ENCODE measurements at regions not wholly inside any gene's neighbourhood (a gene's known extent, or its start where the extent isn't known, plus 50 kb on each side); places are given as distances from the start of the nearest gene placed in this dataset.
A peak's percentile ranks its signal among the peaks of the same experiment; 100 is the strongest.

DNA sequence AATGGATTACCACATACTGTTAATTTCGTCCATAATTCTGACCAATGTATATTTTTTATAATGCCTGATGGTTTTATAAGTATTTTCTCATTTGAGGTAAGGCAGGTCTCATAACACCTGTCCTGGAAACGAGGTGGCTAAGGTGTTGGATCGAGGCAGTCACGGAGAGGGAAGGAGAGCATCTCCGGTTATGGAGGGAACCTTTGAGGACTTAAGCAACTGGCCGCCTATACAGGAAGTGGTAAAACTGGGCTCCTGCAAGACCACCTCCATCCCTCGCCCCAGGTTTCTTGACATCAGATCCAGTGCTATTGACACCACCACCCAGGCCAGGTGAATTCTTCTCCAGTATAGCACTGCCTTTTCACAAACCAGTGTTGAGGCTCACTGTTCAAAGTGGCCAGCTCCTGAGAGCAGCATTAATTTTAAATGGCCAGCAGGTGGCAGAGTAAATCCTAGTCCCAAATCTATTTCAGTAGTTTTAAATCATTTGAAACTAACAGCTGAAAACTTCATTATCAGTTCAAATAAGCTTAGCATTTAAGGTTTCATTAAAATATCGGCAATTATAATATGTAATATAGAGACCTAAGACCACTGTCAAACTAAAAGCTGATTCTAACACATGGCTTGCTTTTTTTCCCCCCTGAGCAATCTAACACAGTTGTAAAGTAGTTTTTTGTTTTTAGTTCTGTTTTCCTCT, 100.8 kb downstream of the PPM1A start:
- Histone ChIP-seq H3K9ac (ENCODE audit: low read depth in 2 of 2, low read length in 2 of 2) (no peak overlapping the region), H3K9me3 (no peaks in the 10 kb centered on the region), H3K4me1 (no peaks in the 10 kb centered on the region), H3K27me3 (no peaks in the 10 kb centered on the region), H3K4me3 (no peak overlapping the region), H3K27ac (no peak overlapping the region), H3K36me3 (no peaks in the 10 kb centered on the region)
- peak; percentile 24 for DNase-seq
- TF ChIP-seq, protein P1, sequence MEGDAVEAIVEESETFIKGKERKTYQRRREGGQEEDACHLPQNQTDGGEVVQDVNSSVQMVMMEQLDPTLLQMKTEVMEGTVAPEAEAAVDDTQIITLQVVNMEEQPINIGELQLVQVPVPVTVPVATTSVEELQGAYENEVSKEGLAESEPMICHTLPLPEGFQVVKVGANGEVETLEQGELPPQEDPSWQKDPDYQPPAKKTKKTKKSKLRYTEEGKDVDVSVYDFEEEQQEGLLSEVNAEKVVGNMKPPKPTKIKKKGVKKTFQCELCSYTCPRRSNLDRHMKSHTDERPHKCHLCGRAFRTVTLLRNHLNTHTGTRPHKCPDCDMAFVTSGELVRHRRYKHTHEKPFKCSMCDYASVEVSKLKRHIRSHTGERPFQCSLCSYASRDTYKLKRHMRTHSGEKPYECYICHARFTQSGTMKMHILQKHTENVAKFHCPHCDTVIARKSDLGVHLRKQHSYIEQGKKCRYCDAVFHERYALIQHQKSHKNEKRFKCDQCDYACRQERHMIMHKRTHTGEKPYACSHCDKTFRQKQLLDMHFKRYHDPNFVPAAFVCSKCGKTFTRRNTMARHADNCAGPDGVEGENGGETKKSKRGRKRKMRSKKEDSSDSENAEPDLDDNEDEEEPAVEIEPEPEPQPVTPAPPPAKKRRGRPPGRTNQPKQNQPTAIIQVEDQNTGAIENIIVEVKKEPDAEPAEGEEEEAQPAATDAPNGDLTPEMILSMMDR (IDR thresholded peaks at IDR 0.05) = peak; percentile 49
- intact Hi-C loops (cut with DNase I) = loop anchor here (5.0 kb wide), 2 partner anchors 212 to 902 kb away; no protein-coding TSS in a partner anchor

DNA sequence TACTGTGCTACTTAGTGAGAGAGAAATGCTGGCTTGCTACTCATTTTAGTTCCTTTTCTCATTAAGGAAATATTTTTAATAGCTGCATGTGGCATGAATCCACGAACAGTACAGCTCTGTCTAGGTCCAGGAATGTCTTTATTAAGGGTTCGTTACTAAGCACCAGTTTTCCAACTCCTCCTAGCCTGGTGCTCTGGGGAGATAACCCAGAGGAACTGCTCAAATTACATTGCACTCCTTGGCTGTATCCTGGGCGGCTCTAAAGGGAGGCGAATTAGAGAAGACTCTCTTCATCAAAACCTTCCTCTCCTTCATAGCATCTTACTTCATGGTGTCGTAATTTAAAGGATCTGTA, 101.3 kb downstream of the PPM1A start:
- H3K27ac ChIP-seq = no peak overlapping the region
- DNase-seq = no peak
- H3K36me3 ChIP-seq = no peaks in the 10 kb centered on the region
- no peak overlapping the region for H3K4me3 ChIP-seq
- TF ChIP-seq, protein P1 (IDR thresholded peaks at IDR 0.05) = no peak
- intact Hi-C loops (cut with DNase I) = loop anchor here (5.0 kb wide), 2 partner anchors 212 to 902 kb away; no protein-coding TSS in a partner anchor
- H3K9ac ChIP-seq (ENCODE audit: low read depth in 2 of 2, low read length in 2 of 2) = no peak overlapping the region
- H3K4me1 ChIP-seq = no peaks in the 10 kb centered on the region
- no peaks in the 10 kb centered on the region for H3K9me3 ChIP-seq
- H3K27me3 ChIP-seq = no peaks in the 10 kb centered on the region

DNA sequence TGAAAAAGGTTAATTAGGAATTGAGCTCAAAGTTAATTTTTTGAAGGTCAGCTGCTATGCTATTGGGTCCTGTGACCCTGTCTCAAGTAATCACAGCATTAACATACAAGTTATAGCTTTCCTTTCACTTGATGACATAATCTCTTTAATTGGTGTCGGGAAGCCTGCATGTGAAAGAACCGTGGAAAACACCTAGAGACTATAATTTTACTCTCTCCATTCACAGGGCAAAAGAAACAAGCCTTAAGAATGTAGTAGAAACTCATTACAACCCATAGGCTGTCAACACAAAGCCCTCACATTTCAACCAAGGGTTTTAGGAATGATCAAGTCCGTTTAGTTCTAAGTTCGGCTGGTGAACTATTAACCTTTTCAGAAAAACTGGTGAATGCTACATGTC, 104.4 kb downstream of the PPM1A start:
- Histone ChIP-seq H3K4me3 (no peak overlapping the region), H3K36me3 (no peaks in the 10 kb centered on the region), H3K9me3 (no peaks in the 10 kb centered on the region), H3K4me1 (no peaks in the 10 kb centered on the region), H3K27me3 (no peaks in the 10 kb centered on the region), H3K27ac (no peak overlapping the region), H3K9ac (ENCODE audit: low read depth in 2 of 2, low read length in 2 of 2) (no peak overlapping the region)
- intact Hi-C loops (cut with DNase I) = loop anchor here (5.0 kb wide), 2 partner anchors 209 to 899 kb away; no protein-coding TSS in a partner anchor
- DNase-seq = no peak
- TF ChIP-seq, protein P1 (IDR thresholded peaks at IDR 0.05) = no peak

DNA sequence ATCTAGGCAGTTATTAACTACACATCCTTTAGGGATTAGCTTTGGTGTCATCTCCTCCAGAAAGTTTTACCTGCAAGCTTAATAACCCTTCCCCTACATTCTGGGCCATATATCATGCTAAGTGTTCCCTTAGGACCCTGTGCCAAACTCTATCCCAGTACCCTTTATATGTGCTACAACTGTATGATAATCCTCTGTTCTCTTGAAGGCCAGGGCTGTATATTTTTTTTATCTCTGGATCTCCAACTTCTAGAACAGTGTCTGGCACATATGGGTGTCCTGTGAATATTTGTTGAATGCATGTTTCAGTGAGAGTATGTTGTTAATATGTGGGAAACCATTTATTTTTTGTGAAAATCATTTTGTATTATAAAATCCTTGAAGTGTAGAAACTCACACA, 106.7 kb downstream of the PPM1A start:
- H3K4me3 ChIP-seq = no peak overlapping the region
- intact Hi-C loops (cut with DNase I) = no loop called here
- H3K27ac ChIP-seq = no peak overlapping the region
- no peaks in the 10 kb centered on the region for H3K9me3 ChIP-seq
- TF ChIP-seq, protein P1 (IDR thresholded peaks at IDR 0.05) = no peak
- no peaks in the 10 kb centered on the region for H3K4me1 ChIP-seq
- DNase-seq = no peak
- no peaks in the 10 kb centered on the region for H3K27me3 ChIP-seq
- H3K36me3 ChIP-seq = no peaks in the 10 kb centered on the region
- no peak overlapping the region for H3K9ac ChIP-seq (ENCODE audit: low read depth in 2 of 2, low read length in 2 of 2)

DNA sequence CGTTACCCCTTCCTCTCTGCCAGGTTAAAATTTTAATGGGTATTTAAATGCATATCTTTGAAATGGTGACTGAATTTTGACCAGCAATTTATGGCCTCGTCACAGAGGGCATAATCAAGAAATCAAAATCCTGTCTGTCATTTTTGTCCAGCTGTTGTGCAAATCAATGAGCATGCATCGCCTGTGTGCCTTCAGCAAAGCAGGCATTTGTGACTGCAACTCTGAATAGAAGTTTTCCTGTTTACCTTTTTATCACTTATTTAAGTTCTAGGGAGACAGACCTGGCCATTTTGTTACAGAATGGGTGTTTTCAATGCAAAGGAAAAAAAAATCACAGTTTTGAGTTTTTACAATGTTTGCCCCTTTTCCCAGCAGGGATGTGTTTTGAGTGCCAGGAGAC, 107.4 kb downstream of the PPM1A start:
- no peak for DNase-seq
- Histone ChIP-seq H3K9me3 (no peaks in the 10 kb centered on the region), H3K9ac (ENCODE audit: low read depth in 2 of 2, low read length in 2 of 2) (no peak overlapping the region), H3K4me1 (no peaks in the 10 kb centered on the region), H3K36me3 (no peaks in the 10 kb centered on the region), H3K27me3 (no peaks in the 10 kb centered on the region), H3K27ac (no peak overlapping the region), H3K4me3 (no peak overlapping the region)
- TF ChIP-seq, protein P1 (IDR thresholded peaks at IDR 0.05) = no peak
- intact Hi-C loops (cut with DNase I) = no loop called here

All from colonic mucosa (tissue), 4 donors.